GM19397 (cell line): ENCODE measurements at regions not wholly inside any gene's neighbourhood (a gene's known extent, or its start where the extent isn't known, plus 50 kb on each side); places are given as distances from the start of the nearest gene placed in this dataset.
"Not testable (repeated sequence)": the region's sequence is repeated elsewhere in the genome, so short reads cannot be mapped to it uniquely, and the experiment has no call there.

Experiments
- ATAC-seq: cut with Tn5 transposase; IDR thresholded peaks from one replicate; pipeline ENCODE4 v1.9.1; 2021; ENCODE audit warnings: mild to moderate bottlenecking, moderate library complexity; ENCODE audit not compliant: unreplicated experiment

GRCh38 chrX:128805236-128805635 is 718.1 kb downstream of the SMARCA1 start:
- no peak for ATAC-seq

GRCh38 chrX:128804828-128805227 is 718.5 kb downstream of the SMARCA1 start:
- no peak for ATAC-seq

GRCh38 chrX:128800138-128800537 is 723.2 kb downstream of the SMARCA1 start:
- ATAC-seq: no peak

GRCh38 chrX:128783139-128783538 is 730.9 kb upstream of the ACTRT1 start:
- not testable (repeated sequence) for ATAC-seq

- no peak for ATAC-seq
Observed at GRCh38 chrX:128781506-128781905, 729.3 kb upstream of the ACTRT1 start.

GRCh38 chrX:128780934-128781333 is 728.7 kb upstream of the ACTRT1 start:
- no peak for ATAC-seq

GRCh38 chrX:128769495-128769894 is 717.3 kb upstream of the ACTRT1 start:
- ATAC-seq: no peak

GRCh38 chrX:128759745-128760144 is 707.5 kb upstream of the ACTRT1 start:
- ATAC-seq: no peak

- no peak for ATAC-seq
Observed at GRCh38 chrX:128759177-128759576, 707.0 kb upstream of the ACTRT1 start.

- no peak for ATAC-seq
Observed at GRCh38 chrX:128754130-128754529, 701.9 kb upstream of the ACTRT1 start.

GRCh38 chrX:128739539-128739938 is 687.3 kb upstream of the ACTRT1 start:
- no peak for ATAC-seq

GRCh38 chrX:128728943-128729342 is 676.7 kb upstream of the ACTRT1 start:
- no peak for ATAC-seq

- ATAC-seq: no peak
Observed at GRCh38 chrX:128717635-128718578, 665.7 kb upstream of the ACTRT1 start.

- ATAC-seq: no peak
Observed at GRCh38 chrX:128714425-128714824, 662.2 kb upstream of the ACTRT1 start.

GRCh38 chrX:128699716-128700285 is 647.6 kb upstream of the ACTRT1 start:
- no peak for ATAC-seq

GRCh38 chrX:128698573-128699181 is 646.5 kb upstream of the ACTRT1 start:
- no peak for ATAC-seq

GRCh38 chrX:128691872-128692271 is 639.7 kb upstream of the ACTRT1 start:
- no peak for ATAC-seq

- ATAC-seq: no peak
Observed at GRCh38 chrX:128685387-128685786, 633.2 kb upstream of the ACTRT1 start.

GRCh38 chrX:128676651-128677050 is 624.4 kb upstream of the ACTRT1 start:
- ATAC-seq: no peak

GRCh38 chrX:128674326-128675086 is 622.3 kb upstream of the ACTRT1 start:
- ATAC-seq: not testable (repeated sequence)

- ATAC-seq: no peak
Observed at GRCh38 chrX:128664211-128664610, 612.0 kb upstream of the ACTRT1 start.
